Activated CD8-positive, alpha-beta memory T cell treated with anti-CD3 and anti-CD28 coated beads, Interleukin-2, amount 10 ng/mL, durations not matched to agents 7 days and 5 days (primary cell): ENCODE measurements at regions not wholly inside any gene's neighbourhood (a gene's known extent, or its start where the extent isn't known, plus 50 kb on each side); places are given as distances from the start of the nearest gene placed in this dataset.

Experiments
- ATAC-seq: fragments of 150-1000 bp; cut with Tn5 transposase; one replicate; pipeline ENCODE4 v1.10.0; 2021; ENCODE audit warnings: moderate library complexity
- CTCF ChIA-PET: fragments of 350-600 bp; sonication (Branson Sonifier 250); formaldehyde crosslinking; loops from one replicate; lab custom pipeline; 2021; ENCODE audit warnings: antibody characterized with exemption; lab: Charles Lee
- DNase-seq: peaks from one replicate; pipeline ENCODE4 v3.0.0-alpha.2; 2020
- H3K27ac Mint-ChIP-seq: one replicate; pipeline ENCODE4 v1.8.0; 2021; ENCODE audit warnings: mild to moderate bottlenecking, mixed read lengths
- H3K27me3 Mint-ChIP-seq: one replicate; pipeline ENCODE4 v1.8.0; 2021; ENCODE audit warnings: mixed read lengths
- H3K36me3 Mint-ChIP-seq: one replicate; pipeline ENCODE4 v1.8.0; 2021; ENCODE audit warnings: mild to moderate bottlenecking, mixed read lengths
- H3K4me1 Mint-ChIP-seq: one replicate; pipeline ENCODE4 v1.8.0; 2021; ENCODE audit warnings: mixed read lengths
- H3K4me3 Mint-ChIP-seq: one replicate; pipeline ENCODE4 v1.8.0; 2021; ENCODE audit warnings: mild to moderate bottlenecking, moderate library complexity, mixed read lengths
- H3K9me3 Mint-ChIP-seq: one replicate; pipeline ENCODE4 v1.8.0; 2022; ENCODE audit warnings: low read depth, mixed read lengths

DNA sequence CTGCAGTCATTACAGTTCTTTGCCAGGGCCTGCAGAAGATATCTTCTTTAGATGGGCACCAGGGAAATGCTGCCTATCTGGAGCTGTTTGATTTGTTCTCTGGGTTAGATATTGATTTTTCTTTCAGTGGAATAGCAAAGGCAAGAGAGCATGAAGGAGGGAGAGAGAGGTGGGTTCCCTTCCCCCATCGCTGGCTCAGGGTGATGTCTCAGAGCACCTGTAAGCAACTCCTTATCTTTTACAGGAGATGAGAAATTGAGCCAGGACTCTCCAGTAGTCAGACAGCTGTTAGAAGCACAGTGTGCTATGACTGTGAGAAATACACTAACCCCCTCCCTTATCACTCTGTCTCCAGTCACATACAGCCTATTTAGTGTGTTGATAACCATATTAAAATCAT, 89.3 kb upstream of the SLC24A5 start:
- Mint-ChIP-seq H3K4me1 (no peaks in the 10 kb centered on the region), H3K27ac (no peak overlapping the region), H3K36me3 (no peaks in the 10 kb centered on the region), H3K27me3 (peaks cover 2% of the 10 kb centered on the region), H3K4me3 (no peak overlapping the region), H3K9me3 (no peaks in the 10 kb centered on the region)
- CTCF ChIA-PET = no interaction called here
- DNase-seq (no peak), ATAC-seq (no peak)

DNA sequence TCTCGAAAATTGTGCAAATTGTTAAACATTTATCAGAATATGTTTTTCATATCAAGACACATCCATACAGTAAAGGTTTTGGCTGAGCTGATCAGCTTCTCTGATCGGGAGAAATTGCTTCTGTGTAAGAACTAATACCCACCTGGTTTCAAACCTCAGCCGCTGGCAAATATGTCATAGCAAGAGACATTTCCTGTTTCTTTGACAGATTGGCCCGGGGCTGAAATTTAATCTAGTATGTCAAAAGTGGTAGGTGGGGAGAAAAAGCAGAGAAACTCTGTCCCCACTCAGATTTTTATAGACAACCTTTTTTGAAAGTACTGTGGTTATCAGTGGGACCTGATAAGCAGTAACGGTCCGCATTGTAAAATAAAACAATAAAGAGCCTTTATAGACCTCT, 88.8 kb upstream of the SLC24A5 start:
- no peaks in the 10 kb centered on the region for H3K36me3 Mint-ChIP-seq
- peaks cover 2% of the 10 kb centered on the region for H3K27me3 Mint-ChIP-seq
- H3K4me1 Mint-ChIP-seq = no peaks in the 10 kb centered on the region
- H3K27ac Mint-ChIP-seq = no peak overlapping the region
- ATAC-seq (no peak), DNase-seq (no peak)
- no peaks in the 10 kb centered on the region for H3K9me3 Mint-ChIP-seq
- CTCF ChIA-PET = no interaction called here
- no peak overlapping the region for H3K4me3 Mint-ChIP-seq

GRCh38 chr15:48032911-48033310, 87.9 kb upstream of the SLC24A5 start:
- DNase-seq (no peak), ATAC-seq (no peak)
- Mint-ChIP-seq H3K36me3 (no peaks in the 10 kb centered on the region), H3K9me3 (no peaks in the 10 kb centered on the region), H3K4me1 (no peaks in the 10 kb centered on the region), H3K4me3 (no peak overlapping the region), H3K27me3 (peaks cover 2% of the 10 kb centered on the region), H3K27ac (no peak overlapping the region)
- CTCF ChIA-PET = no interaction called here

- Mint-ChIP-seq H3K36me3 (no peaks in the 10 kb centered on the region), H3K27ac (no peak overlapping the region), H3K4me1 (no peaks in the 10 kb centered on the region), H3K4me3 (no peak overlapping the region), H3K27me3 (peaks cover 2% of the 10 kb centered on the region), H3K9me3 (no peaks in the 10 kb centered on the region)
- DNase-seq (no peak), ATAC-seq (no peak)
- CTCF ChIA-PET = no interaction called here
Observed at GRCh38 chr15:48038221-48038620, 82.6 kb upstream of the SLC24A5 start.

GRCh38 chr15:48040166-48040817, 80.5 kb upstream of the SLC24A5 start:
- CTCF ChIA-PET = no interaction called here
- Mint-ChIP-seq H3K27ac (no peak overlapping the region), H3K4me3 (no peak overlapping the region), H3K36me3 (no peaks in the 10 kb centered on the region), H3K27me3 (peaks cover 2% of the 10 kb centered on the region), H3K4me1 (no peaks in the 10 kb centered on the region), H3K9me3 (no peaks in the 10 kb centered on the region)
- no peak for DNase-seq
- no peak for ATAC-seq

GRCh38 chr15:48041454-48041853, 79.3 kb upstream of the SLC24A5 start:
- DNase-seq (no peak), ATAC-seq (no peak)
- H3K9me3 Mint-ChIP-seq = no peaks in the 10 kb centered on the region
- no peaks in the 10 kb centered on the region for H3K4me1 Mint-ChIP-seq
- H3K27ac Mint-ChIP-seq = no peak overlapping the region
- no peaks in the 10 kb centered on the region for H3K36me3 Mint-ChIP-seq
- no peak overlapping the region for H3K4me3 Mint-ChIP-seq
- H3K27me3 Mint-ChIP-seq = peaks cover 2% of the 10 kb centered on the region
- CTCF ChIA-PET = no interaction called here

GRCh38 chr15:48046813-48047438, 73.9 kb upstream of the SLC24A5 start:
- Mint-ChIP-seq H3K4me3 (no peak overlapping the region), H3K4me1 (no peaks in the 10 kb centered on the region)

DNA sequence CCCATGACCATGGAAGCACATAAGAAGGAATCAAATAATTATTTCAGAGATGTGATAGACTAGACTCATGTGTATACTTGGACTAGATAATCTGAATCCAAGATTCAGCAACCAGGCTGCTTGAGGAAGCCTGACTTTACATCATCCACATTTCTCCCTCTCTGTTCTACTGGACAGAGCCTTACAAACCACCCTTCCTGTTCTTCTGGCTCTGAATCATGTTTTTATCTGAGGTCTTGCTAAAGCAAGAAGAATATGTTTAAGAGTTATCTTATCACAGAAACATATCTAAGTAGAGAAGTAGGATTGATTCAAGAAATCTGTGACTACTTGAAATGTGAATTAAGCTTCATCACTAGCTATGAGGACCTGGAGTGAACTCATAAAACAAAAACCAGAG, 71.1 kb upstream of the SLC24A5 start:
- Mint-ChIP-seq H3K4me1 (no peaks in the 10 kb centered on the region), H3K36me3 (no peaks in the 10 kb centered on the region), H3K9me3 (no peaks in the 10 kb centered on the region), H3K27me3 (peaks cover 4% of the 10 kb centered on the region), H3K27ac (no peak overlapping the region), H3K4me3 (no peak overlapping the region)
- CTCF ChIA-PET = no interaction called here
- ATAC-seq = no peak
- no peak for DNase-seq

More at GRCh38 chr15:48046813-48047438, 73.9 kb upstream of the SLC24A5 start:
- Mint-ChIP-seq H3K27ac (no peak overlapping the region), H3K9me3 (no peaks in the 10 kb centered on the region), H3K27me3 (peaks cover 2% of the 10 kb centered on the region), H3K36me3 (no peaks in the 10 kb centered on the region)
- no peak for DNase-seq
- ATAC-seq = no peak
- CTCF ChIA-PET = no interaction called here

DNA sequence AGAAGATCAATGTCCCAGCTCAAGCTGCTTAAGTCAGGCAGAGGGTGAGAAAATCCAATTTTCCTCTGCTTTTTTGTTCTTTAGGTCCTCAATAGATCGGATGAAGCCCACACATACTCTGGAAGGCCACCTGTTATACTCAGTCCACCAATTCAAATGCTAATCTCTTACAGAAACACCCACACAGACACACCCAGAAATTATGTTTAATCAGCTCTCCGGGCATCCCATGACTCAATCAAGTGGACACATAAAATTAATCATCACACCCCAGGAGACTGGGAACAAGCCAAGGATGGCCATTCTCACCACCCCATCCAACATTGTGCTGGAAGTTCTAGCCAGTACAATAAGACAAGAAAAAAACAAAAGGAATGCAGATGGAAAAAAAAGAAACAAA, 67.8 kb upstream of the SLC24A5 start:
- CTCF ChIA-PET = no interaction called here
- ATAC-seq = no peak

DNA sequence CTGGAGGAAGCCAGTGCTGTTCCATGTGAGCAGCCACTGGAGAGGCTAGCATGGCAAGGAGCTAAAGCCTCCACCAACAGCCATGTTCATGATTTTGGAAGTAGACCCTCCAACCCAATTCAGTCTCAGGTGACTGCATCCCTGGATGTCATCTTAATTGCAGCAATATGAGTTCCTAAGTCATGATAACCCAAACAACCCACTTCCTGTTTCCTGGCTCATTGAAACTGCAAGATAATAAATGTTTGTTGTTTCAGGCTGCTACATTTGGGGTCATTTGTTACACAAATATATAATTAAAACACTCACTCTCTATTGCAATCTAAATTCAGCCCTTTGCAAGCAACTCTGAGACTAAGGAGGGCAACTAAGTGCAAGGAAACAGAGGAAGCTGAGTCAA, 62.4 kb upstream of the SLC24A5 start:
- no peaks in the 10 kb centered on the region for H3K36me3 Mint-ChIP-seq
- ATAC-seq (no peak), DNase-seq (no peak)
- CTCF ChIA-PET = no interaction called here
- H3K27me3 Mint-ChIP-seq = no peaks in the 10 kb centered on the region
- H3K27ac Mint-ChIP-seq = no peak overlapping the region
- no peaks in the 10 kb centered on the region for H3K9me3 Mint-ChIP-seq
- H3K4me3 Mint-ChIP-seq = no peak overlapping the region
- H3K4me1 Mint-ChIP-seq = peaks cover 5% of the 10 kb centered on the region

More for the DNA sequence above, 67.8 kb upstream of the SLC24A5 start:
- no peak overlapping the region for H3K27ac Mint-ChIP-seq
- no peaks in the 10 kb centered on the region for H3K9me3 Mint-ChIP-seq
- DNase-seq = no peak
- no peaks in the 10 kb centered on the region for H3K4me1 Mint-ChIP-seq
- H3K36me3 Mint-ChIP-seq = no peaks in the 10 kb centered on the region
- peaks cover 4% of the 10 kb centered on the region for H3K27me3 Mint-ChIP-seq
- no peak overlapping the region for H3K4me3 Mint-ChIP-seq

GRCh38 chr15:48059791-48060190, 61.0 kb upstream of the SLC24A5 start:
- H3K9me3 Mint-ChIP-seq = no peaks in the 10 kb centered on the region

DNA sequence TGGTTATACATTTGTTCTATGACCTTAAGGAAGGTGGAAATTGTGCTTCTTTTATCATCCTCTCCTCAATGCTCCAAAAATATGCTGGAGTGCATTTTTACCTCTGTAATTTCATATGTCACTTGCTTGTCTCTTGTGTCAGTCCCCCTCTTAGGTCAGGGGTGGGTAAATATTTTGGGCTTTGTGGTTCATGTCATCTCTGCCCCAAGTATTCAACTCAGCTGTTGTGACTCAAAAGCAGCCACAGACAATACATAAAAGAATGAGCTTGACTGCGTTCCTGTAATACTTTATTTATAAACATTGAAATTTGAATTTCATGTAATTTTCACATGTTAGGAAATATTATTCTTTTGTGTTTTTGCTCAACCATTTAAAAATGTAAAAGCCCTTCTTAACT, 60.4 kb upstream of the SLC24A5 start:
- Mint-ChIP-seq H3K9me3 (no peaks in the 10 kb centered on the region), H3K4me1 (peaks cover 5% of the 10 kb centered on the region), H3K27me3 (no peaks in the 10 kb centered on the region), H3K36me3 (no peaks in the 10 kb centered on the region), H3K27ac (no peak overlapping the region), H3K4me3 (no peak overlapping the region)
- ATAC-seq (no peak), DNase-seq (no peak)
- CTCF ChIA-PET = no interaction called here

More at GRCh38 chr15:48059791-48060190, 61.0 kb upstream of the SLC24A5 start:
- Mint-ChIP-seq H3K27ac (no peak overlapping the region), H3K4me1 (peaks cover 5% of the 10 kb centered on the region), H3K27me3 (no peaks in the 10 kb centered on the region), H3K4me3 (no peak overlapping the region), H3K36me3 (no peaks in the 10 kb centered on the region)
- DNase-seq (no peak), ATAC-seq (no peak)
- CTCF ChIA-PET = no interaction called here

DNA sequence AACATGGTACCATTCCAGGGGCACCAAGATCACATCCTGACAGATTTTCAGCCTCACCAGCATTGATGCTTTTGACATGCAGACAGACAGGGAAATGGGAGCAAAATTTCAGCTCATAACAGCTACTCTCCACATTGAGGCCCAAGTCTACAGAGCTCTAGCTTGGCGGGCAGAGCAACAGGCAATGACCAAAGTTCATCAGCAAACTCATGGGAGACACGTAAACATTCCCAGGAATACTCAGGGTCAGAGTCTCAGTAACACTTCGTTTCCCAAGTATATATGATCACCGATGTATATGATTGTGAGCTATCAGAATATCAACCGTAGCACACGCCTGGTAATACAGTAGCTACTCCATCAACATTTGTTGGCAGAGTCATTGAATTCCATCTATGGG, 59.2 kb upstream of the SLC24A5 start:
- H3K9me3 Mint-ChIP-seq = no peaks in the 10 kb centered on the region
- H3K4me1 Mint-ChIP-seq = peaks cover 5% of the 10 kb centered on the region
- no peaks in the 10 kb centered on the region for H3K27me3 Mint-ChIP-seq
- H3K36me3 Mint-ChIP-seq = no peaks in the 10 kb centered on the region
- H3K27ac Mint-ChIP-seq = no peak overlapping the region
- ATAC-seq (no peak), DNase-seq (no peak)
- CTCF ChIA-PET = no interaction called here
- H3K4me3 Mint-ChIP-seq = no peak overlapping the region

- Mint-ChIP-seq H3K4me1 (peaks cover 5% of the 10 kb centered on the region), H3K36me3 (no peaks in the 10 kb centered on the region), H3K9me3 (no peaks in the 10 kb centered on the region), H3K27me3 (no peaks in the 10 kb centered on the region), H3K4me3 (no peak overlapping the region), H3K27ac (no peak overlapping the region)
- CTCF ChIA-PET = no interaction called here
- DNase-seq (no peak), ATAC-seq (no peak)
Observed at GRCh38 chr15:48062148-48062872, 58.5 kb upstream of the SLC24A5 start.
